ENCODE measurements at regions not wholly inside any gene's neighbourhood (a gene's known extent, or its start where the extent isn't known, plus 50 kb on each side); places are given as distances from the start of the nearest gene placed in this dataset.

DNA sequence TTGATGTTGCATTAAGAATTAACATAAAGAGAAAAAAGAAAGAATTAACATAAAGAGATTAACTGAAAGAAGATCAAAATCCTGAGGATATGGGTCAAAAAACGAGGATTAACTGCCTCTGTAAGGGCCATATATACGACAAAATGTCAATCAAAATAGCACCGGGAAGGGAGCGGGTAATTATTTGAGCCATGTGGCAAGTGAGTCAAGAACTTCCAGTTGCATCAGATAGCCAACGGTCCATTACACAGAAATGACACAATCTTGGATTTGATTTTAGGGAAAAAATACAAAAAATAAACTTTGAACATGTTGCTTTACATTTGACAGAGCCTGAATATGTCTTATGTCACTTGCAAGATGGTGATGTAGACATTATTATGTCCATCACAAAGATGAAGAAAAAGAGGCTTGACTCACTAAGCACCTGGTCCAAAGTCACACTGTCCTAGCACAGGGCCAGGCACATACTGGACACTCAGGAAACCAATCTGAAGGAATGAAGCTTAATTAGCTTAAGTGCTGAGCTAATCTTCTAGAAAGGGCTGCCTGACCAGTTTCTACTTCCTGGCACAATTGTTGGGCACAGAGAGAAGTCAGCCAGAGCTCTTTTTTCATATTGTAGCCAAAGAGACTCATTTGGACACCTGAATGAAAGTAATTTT, 273.2 kb upstream of the PAPPA start:
- TF ChIP-seq, protein P1, sequence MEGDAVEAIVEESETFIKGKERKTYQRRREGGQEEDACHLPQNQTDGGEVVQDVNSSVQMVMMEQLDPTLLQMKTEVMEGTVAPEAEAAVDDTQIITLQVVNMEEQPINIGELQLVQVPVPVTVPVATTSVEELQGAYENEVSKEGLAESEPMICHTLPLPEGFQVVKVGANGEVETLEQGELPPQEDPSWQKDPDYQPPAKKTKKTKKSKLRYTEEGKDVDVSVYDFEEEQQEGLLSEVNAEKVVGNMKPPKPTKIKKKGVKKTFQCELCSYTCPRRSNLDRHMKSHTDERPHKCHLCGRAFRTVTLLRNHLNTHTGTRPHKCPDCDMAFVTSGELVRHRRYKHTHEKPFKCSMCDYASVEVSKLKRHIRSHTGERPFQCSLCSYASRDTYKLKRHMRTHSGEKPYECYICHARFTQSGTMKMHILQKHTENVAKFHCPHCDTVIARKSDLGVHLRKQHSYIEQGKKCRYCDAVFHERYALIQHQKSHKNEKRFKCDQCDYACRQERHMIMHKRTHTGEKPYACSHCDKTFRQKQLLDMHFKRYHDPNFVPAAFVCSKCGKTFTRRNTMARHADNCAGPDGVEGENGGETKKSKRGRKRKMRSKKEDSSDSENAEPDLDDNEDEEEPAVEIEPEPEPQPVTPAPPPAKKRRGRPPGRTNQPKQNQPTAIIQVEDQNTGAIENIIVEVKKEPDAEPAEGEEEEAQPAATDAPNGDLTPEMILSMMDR (optimal IDR thresholded peaks at IDR 0.05 in 1 of 3, IDR thresholded peaks at IDR 0.05 in 1 of 3, conservative IDR thresholded peaks at IDR 0.05 in 1 of 3; ENCODE audit: extremely low read depth in 1 of 3, insufficient read depth in 2 of 3, low read length in 3 of 3) = no peak
- TF ChIP-seq EZH2 (IDR thresholded peaks at IDR 0.05; ENCODE audit: low read length) = no peak
